ENCODE measurements at regions not wholly inside any gene's neighbourhood (a gene's known extent, or its start where the extent isn't known, plus 50 kb on each side); places are given as distances from the start of the nearest gene placed in this dataset.
"Not testable (repeated sequence)": the region's sequence is repeated elsewhere in the genome, so short reads cannot be mapped to it uniquely, and the experiment has no call there.

GRCh38 chr5:19140276-19140675 lies 847.7 kb downstream of the CDH18 start:
- Histone ChIP-seq H3K27ac (no peak overlapping the region), H3K4me1 (no peaks in the 10 kb centered on the region), H3K4me3 (no peak overlapping the region), H3K36me3 (no peaks in the 10 kb centered on the region), H3K27me3 (no peaks in the 10 kb centered on the region), H3K9me3 (no peaks in the 10 kb centered on the region)
- DNase-seq (ENCODE audit: extremely low spot score in 2 of 2) = no peak
- no peak for TF ChIP-seq POLR2AphosphoS5 (IDR thresholded peaks at IDR 0.05; ENCODE audit: insufficient read depth in 1 of 2, low read depth in 1 of 2)
- TF ChIP-seq POLR2A (IDR thresholded peaks at IDR 0.05) = no peak
- TF ChIP-seq CTCF (IDR thresholded peaks at IDR 0.05) = no peak
- intact Hi-C loops (cut with DNase I) = no loop called here

- H3K36me3 ChIP-seq; H3K27ac ChIP-seq; H3K4me1 ChIP-seq; H3K4me3 ChIP-seq; DNase-seq (ENCODE audit: extremely low spot score in 2 of 2); H3K9me3 ChIP-seq; intact Hi-C loops (cut with DNase I); H3K27me3 ChIP-seq: not testable (repeated sequence)
These were observed 846.0 kb downstream of the CDH18 start for GRCh38 chr5:19141937-19142524.

GRCh38 chr5:19142713-19143414 lies 845.1 kb downstream of the CDH18 start:
- H3K36me3 ChIP-seq; H3K9me3 ChIP-seq; H3K4me3 ChIP-seq; H3K27me3 ChIP-seq; DNase-seq (ENCODE audit: extremely low spot score in 2 of 2); intact Hi-C loops (cut with DNase I); H3K4me1 ChIP-seq; H3K27ac ChIP-seq: not testable (repeated sequence)

GRCh38 chr5:19143935-19144334 lies 844.1 kb downstream of the CDH18 start:
- TF ChIP-seq CTCF (IDR thresholded peaks at IDR 0.05) (no peak), POLR2AphosphoS5 (IDR thresholded peaks at IDR 0.05; ENCODE audit: insufficient read depth in 1 of 2, low read depth in 1 of 2) (no peak), POLR2A (IDR thresholded peaks at IDR 0.05) (no peak)
- no peak overlapping the region for H3K27ac ChIP-seq
- H3K27me3 ChIP-seq = no peaks in the 10 kb centered on the region
- no peaks in the 10 kb centered on the region for H3K36me3 ChIP-seq
- intact Hi-C loops (cut with DNase I) = no loop called here
- no peaks in the 10 kb centered on the region for H3K4me1 ChIP-seq
- H3K9me3 ChIP-seq = no peaks in the 10 kb centered on the region
- no peak for DNase-seq (ENCODE audit: extremely low spot score in 2 of 2)
- no peak overlapping the region for H3K4me3 ChIP-seq

GRCh38 chr5:19169426-19169825 lies 818.6 kb downstream of the CDH18 start:
- Histone ChIP-seq H3K36me3 (no peaks in the 10 kb centered on the region), H3K4me1 (no peaks in the 10 kb centered on the region), H3K4me3 (no peak overlapping the region), H3K9me3 (no peaks in the 10 kb centered on the region), H3K27me3 (no peaks in the 10 kb centered on the region), H3K27ac (no peak overlapping the region)
- intact Hi-C loops (cut with DNase I) = no loop called here
- DNase-seq (ENCODE audit: extremely low spot score in 2 of 2) = no peak
- TF ChIP-seq POLR2A (IDR thresholded peaks at IDR 0.05) (no peak), CTCF (IDR thresholded peaks at IDR 0.05) (no peak), POLR2AphosphoS5 (IDR thresholded peaks at IDR 0.05; ENCODE audit: insufficient read depth in 1 of 2, low read depth in 1 of 2) (no peak)

- TF ChIP-seq POLR2A (IDR thresholded peaks at IDR 0.05) = no peak
- TF ChIP-seq POLR2AphosphoS5 (IDR thresholded peaks at IDR 0.05; ENCODE audit: insufficient read depth in 1 of 2, low read depth in 1 of 2) = no peak
- TF ChIP-seq CTCF (IDR thresholded peaks at IDR 0.05) = no peak
- H3K27ac ChIP-seq = no peak overlapping the region
- H3K4me1 ChIP-seq = no peaks in the 10 kb centered on the region
- no peak for DNase-seq (ENCODE audit: extremely low spot score in 2 of 2)
- no peaks in the 10 kb centered on the region for H3K9me3 ChIP-seq
- no peaks in the 10 kb centered on the region for H3K36me3 ChIP-seq
- H3K4me3 ChIP-seq = no peak overlapping the region
- no peaks in the 10 kb centered on the region for H3K27me3 ChIP-seq
- intact Hi-C loops (cut with DNase I) = no loop called here
These were observed 815.0 kb downstream of the CDH18 start for GRCh38 chr5:19172926-19173470.

Measured in vagina (tissue), 2 donors.